Brain microvascular endothelial cell (primary cell): ENCODE measurements at regions not wholly inside any gene's neighbourhood (a gene's known extent, or its start where the extent isn't known, plus 50 kb on each side); places are given as distances from the start of the nearest gene placed in this dataset.

Experiments
- DNase-seq: peaks from one replicate; pipeline ENCODE4 v3.0.0-alpha.2; 2020
- H3K27ac ChIP-seq: fragments of 250-450 bp; sonication (Bioruptor Pico); 2 replicates; pipeline ENCODE4 v1.5.1; 2020; ENCODE audit warnings: mild to moderate bottlenecking, moderate library complexity
- H3K27me3 ChIP-seq: fragments of 250-450 bp; sonication (Bioruptor Pico); replicated peaks from 2 replicates; pipeline ENCODE4 v1.5.1; 2020; ENCODE audit warnings: mild to moderate bottlenecking
- H3K36me3 ChIP-seq: fragments of 250-450 bp; sonication (Bioruptor Pico); replicated peaks from 2 replicates; pipeline ENCODE4 v1.5.1; 2020; ENCODE audit warnings: mild to moderate bottlenecking
- H3K4me3 ChIP-seq: 2 replicates; pipeline ENCODE4 v1.5.1; 2011; ENCODE audit warnings: low read depth, mild to moderate bottlenecking, control low read depth, low read length, moderate library complexity
- in situ Hi-C: cut with HindIII; loops from 2 replicates; pipeline ENCODE4 v1.10.0; 2017; ENCODE audit warnings: low sequenced_read_pairs, low pct_ligation_motif_present
- TF ChIP-seq, protein P1 (sequence below): IDR thresholded peaks from 2 replicates; pipeline ENCODE4 v1.5.1; 2011; ENCODE audit warnings: low read depth, mild to moderate bottlenecking, moderate library complexity, low read length, control low read depth, inconsistent platforms; ENCODE audit errors: missing control alignments

- Histone ChIP-seq H3K27me3 (no peaks in the 10 kb centered on the region), H3K36me3 (no peaks in the 10 kb centered on the region), H3K4me3 (no peak overlapping the region), H3K27ac (no peak overlapping the region)
- in situ Hi-C loops: no loop called here
- TF ChIP-seq, protein P1, sequence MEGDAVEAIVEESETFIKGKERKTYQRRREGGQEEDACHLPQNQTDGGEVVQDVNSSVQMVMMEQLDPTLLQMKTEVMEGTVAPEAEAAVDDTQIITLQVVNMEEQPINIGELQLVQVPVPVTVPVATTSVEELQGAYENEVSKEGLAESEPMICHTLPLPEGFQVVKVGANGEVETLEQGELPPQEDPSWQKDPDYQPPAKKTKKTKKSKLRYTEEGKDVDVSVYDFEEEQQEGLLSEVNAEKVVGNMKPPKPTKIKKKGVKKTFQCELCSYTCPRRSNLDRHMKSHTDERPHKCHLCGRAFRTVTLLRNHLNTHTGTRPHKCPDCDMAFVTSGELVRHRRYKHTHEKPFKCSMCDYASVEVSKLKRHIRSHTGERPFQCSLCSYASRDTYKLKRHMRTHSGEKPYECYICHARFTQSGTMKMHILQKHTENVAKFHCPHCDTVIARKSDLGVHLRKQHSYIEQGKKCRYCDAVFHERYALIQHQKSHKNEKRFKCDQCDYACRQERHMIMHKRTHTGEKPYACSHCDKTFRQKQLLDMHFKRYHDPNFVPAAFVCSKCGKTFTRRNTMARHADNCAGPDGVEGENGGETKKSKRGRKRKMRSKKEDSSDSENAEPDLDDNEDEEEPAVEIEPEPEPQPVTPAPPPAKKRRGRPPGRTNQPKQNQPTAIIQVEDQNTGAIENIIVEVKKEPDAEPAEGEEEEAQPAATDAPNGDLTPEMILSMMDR: no peak
- no peak for DNase-seq
These were observed 89.5 kb upstream of the NCK2 start for GRCh38 chr2:105655244-105655643.

GRCh38 chr2:105654474-105655004 is 90.2 kb upstream of the NCK2 start:
- no peak for DNase-seq

GRCh38 chr2:105653302-105653701 is 91.4 kb upstream of the NCK2 start:
- no peak for DNase-seq
- TF ChIP-seq, protein P1: no peak

More at GRCh38 chr2:105654474-105655004, 90.2 kb upstream of the NCK2 start:
- no peak overlapping the region for H3K27ac ChIP-seq
- no peaks in the 10 kb centered on the region for H3K36me3 ChIP-seq
- in situ Hi-C loops: no loop called here
- no peaks in the 10 kb centered on the region for H3K27me3 ChIP-seq
- TF ChIP-seq, protein P1: no peak
- H3K4me3 ChIP-seq: no peak overlapping the region

GRCh38 chr2:105652014-105652796 is 92.5 kb upstream of the NCK2 start:
- Histone ChIP-seq H3K27me3 (no peaks in the 10 kb centered on the region), H3K4me3 (no peak overlapping the region), H3K27ac (no peak overlapping the region), H3K36me3 (no peaks in the 10 kb centered on the region)
- TF ChIP-seq, protein P1: no peak
- in situ Hi-C loops: no loop called here
- no peak for DNase-seq

More at GRCh38 chr2:105653302-105653701, 91.4 kb upstream of the NCK2 start:
- in situ Hi-C loops: no loop called here
- Histone ChIP-seq H3K27ac (no peak overlapping the region), H3K36me3 (no peaks in the 10 kb centered on the region), H3K4me3 (no peak overlapping the region), H3K27me3 (no peaks in the 10 kb centered on the region)

DNA sequence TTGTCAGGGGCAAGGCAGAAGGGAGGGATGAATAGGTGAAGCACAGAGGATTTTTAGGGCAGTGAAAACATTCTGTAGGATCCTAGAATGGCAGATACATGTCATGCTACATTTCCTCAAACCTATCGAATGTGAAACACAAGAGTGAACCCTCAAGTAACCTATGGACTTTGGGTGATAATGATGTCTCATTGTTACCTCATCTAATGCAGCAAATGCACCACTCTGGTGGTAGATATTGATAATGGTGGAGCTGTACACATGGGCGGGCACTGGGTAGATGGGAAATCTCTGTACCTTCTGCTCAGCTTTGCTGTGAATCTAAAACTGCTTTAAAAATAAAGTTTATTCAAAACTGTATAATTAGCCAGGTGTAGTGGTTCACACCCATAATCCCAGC is 95.2 kb upstream of the NCK2 start:
- Histone ChIP-seq H3K27ac (no peak overlapping the region), H3K36me3 (no peaks in the 10 kb centered on the region), H3K4me3 (no peak overlapping the region), H3K27me3 (peaks cover 7% of the 10 kb centered on the region)
- in situ Hi-C loops: no loop called here
- TF ChIP-seq, protein P1: no peak
- DNase-seq: no peak
